H1 (cell line): ENCODE measurements at regions not wholly inside any gene's neighbourhood (a gene's known extent, or its start where the extent isn't known, plus 50 kb on each side); places are given as distances from the start of the nearest gene placed in this dataset.

Experiments
- CTCF ChIA-PET: fragments of 300-600 bp; sonication (Branson Sonifier 250); formaldehyde crosslinking; loops from one replicate; lab custom pipeline; 2021; ENCODE audit not compliant: partially characterized antibody; lab: Charles Lee
- POLR2A ChIA-PET: fragments of 300-600 bp; sonication (Branson Sonifier 250); formaldehyde crosslinking; loops from one replicate; lab custom pipeline; 2021; ENCODE audit warnings: inconsistent platforms; ENCODE audit not compliant: partially characterized antibody; lab: Charles Lee
- DNase-seq, 2 experiments: peaks; one replicate each; pipeline versions ENCODE4 v3.0.0 to v3.0.0-alpha.2; 2010 to 2022; ENCODE audit warnings: low spot score in 2 of 2, low read depth in 1 of 2, mixed read lengths in 1 of 2
- FAIRE-seq: peaks from 2 replicates; lab custom pipeline; 2011; peaks lifted over from hg19 to GRCh38; lab: Jason Lieb, UNC
- H2AFZ ChIP-seq: 2 replicates; pipeline ENCODE4 v1.8.1; 2012; ENCODE audit warnings: low read length, inconsistent platforms
- H2AK5ac ChIP-seq: 2 replicates; pipeline ENCODE4 v1.6.1; 2013; ENCODE audit warnings: low read depth, low read length
- H2BK120ac ChIP-seq: replicated peaks from 2 replicates; pipeline ENCODE3; 2013; ENCODE audit warnings: low read depth, low read length, inconsistent platforms
- H2BK12ac ChIP-seq: 2 replicates; pipeline ENCODE4 v1.6.1; 2013; ENCODE audit warnings: low read depth, low read length
- H2BK15ac ChIP-seq: 2 replicates; pipeline ENCODE4 v1.6.1; 2013; ENCODE audit warnings: low read length
- H2BK20ac ChIP-seq: 2 replicates; pipeline ENCODE4 v1.6.1; 2013; ENCODE audit warnings: low read length
- H2BK5ac ChIP-seq: 2 replicates; pipeline ENCODE4 v1.6.1; 2013; ENCODE audit warnings: low read depth, low read length
- H3K14ac ChIP-seq: 2 replicates; pipeline ENCODE4 v1.6.1; 2013; ENCODE audit warnings: inconsistent platforms; ENCODE audit not compliant: insufficient read length
- H3K18ac ChIP-seq: 2 replicates; pipeline ENCODE4 v1.6.1; 2013; ENCODE audit warnings: low read length; ENCODE audit errors: extremely low read depth
- H3K23ac ChIP-seq: 2 replicates; pipeline ENCODE4 v1.6.1; 2013; ENCODE audit warnings: inconsistent platforms; ENCODE audit not compliant: insufficient read length
- H3K23me2 ChIP-seq: 2 replicates; pipeline ENCODE4 v1.6.1; 2013; ENCODE audit warnings: low read depth, low read length
- H3K27ac ChIP-seq: 2 replicates; pipeline ENCODE4 v1.6.1; 2011; ENCODE audit warnings: low read depth, low read length, inconsistent platforms
- H3K27me3 ChIP-seq, 4 experiments: replicated peaks in 1 of 4; 1 replicate in 1 of 4; 2 replicates in 3 of 4; pipeline versions ENCODE4 v1.6.1 to v1.8.1; 2011 to 2013; ENCODE audit warnings: low read length in 3 of 4, mild to moderate bottlenecking in 3 of 4, inconsistent platforms in 2 of 4, mixed read lengths in 2 of 4, moderate library complexity in 1 of 4; ENCODE audit not compliant: control insufficient read depth in 3 of 4, insufficient read depth in 3 of 4; ENCODE audit errors: extremely low read depth in 1 of 4
- H3K36me3 ChIP-seq, 4 experiments: 2 replicates each; pipeline versions ENCODE4 v1.6.1 to v1.8.1; 2011 to 2013; ENCODE audit warnings: mild to moderate bottlenecking in 4 of 4, low read length in 3 of 4, moderate library complexity in 2 of 4, control low read depth in 1 of 4, inconsistent platforms in 1 of 4; ENCODE audit not compliant: insufficient read depth in 4 of 4, control insufficient read depth in 2 of 4
- H3K4ac ChIP-seq: replicated peaks from 2 replicates; pipeline ENCODE3; 2013; ENCODE audit warnings: low read length, low read depth, mixed read lengths, inconsistent platforms; ENCODE audit not compliant: insufficient read length
- H3K4me1 ChIP-seq, 4 experiments: replicated peaks in 1 of 4; 1 replicate in 1 of 4; 2 replicates in 3 of 4; pipeline versions ENCODE4 v1.6.1 to v1.8.1; 2011 to 2013; ENCODE audit warnings: low read length in 3 of 4, inconsistent platforms in 2 of 4, mixed read lengths in 1 of 4; ENCODE audit not compliant: insufficient read depth in 4 of 4, control insufficient read depth in 3 of 4
- H3K4me2 ChIP-seq, 2 experiments: 2 replicates each; pipeline versions ENCODE4 v1.6.1 to v1.8.1; 2011 to 2013; ENCODE audit warnings: low read depth in 2 of 2, low read length in 2 of 2, control low read depth in 1 of 2, inconsistent platforms in 1 of 2, mild to moderate bottlenecking in 1 of 2; ENCODE audit not compliant: insufficient read depth in 1 of 2
- H3K4me3 ChIP-seq, 4 experiments: fragments of 200-600, 300-600 bp in 1 of 4; sonication (generic), shearing (Covaris generic), sonication (Bioruptor Twin) in 1 of 4; 2 replicates each; pipeline versions ENCODE4 v1.5.1 to v1.8.1; 2011 to 2016; ENCODE audit warnings: low read length in 4 of 4, low read depth in 3 of 4, control low read depth in 2 of 4, inconsistent platforms in 2 of 4, mild to moderate bottlenecking in 2 of 4, mixed read lengths in 1 of 4, moderate library complexity in 1 of 4; ENCODE audit not compliant: insufficient read depth in 2 of 4; ENCODE audit errors: extremely low read depth in 1 of 4
- H3K56ac ChIP-seq: replicated peaks from 2 replicates; pipeline ENCODE3; 2013; ENCODE audit warnings: low read depth, mild to moderate bottlenecking, mixed read lengths, low read length, inconsistent platforms; ENCODE audit not compliant: insufficient read length
- H3K79me1 ChIP-seq: 2 replicates; pipeline ENCODE4 v1.6.1; 2013; ENCODE audit warnings: low read depth, low read length, control low read depth
- H3K79me2 ChIP-seq, 2 experiments: 2 replicates each; pipeline versions ENCODE4 v1.6.1 to v1.8.1; 2012 to 2013; ENCODE audit warnings: low read length in 2 of 2, mild to moderate bottlenecking in 2 of 2, inconsistent platforms in 1 of 2; ENCODE audit not compliant: insufficient read depth in 2 of 2, control insufficient read depth in 1 of 2
- H3K9ac ChIP-seq, 4 experiments: replicated peaks in 1 of 4; 1 replicate in 1 of 4; 2 replicates in 3 of 4; pipeline versions ENCODE4 v1.6.1 to v1.8.1; 2011 to 2013; ENCODE audit warnings: low read depth in 3 of 4, low read length in 3 of 4, control low read depth in 2 of 4, mild to moderate bottlenecking in 2 of 4, moderate library complexity in 2 of 4, inconsistent platforms in 1 of 4; ENCODE audit errors: extremely low read depth in 1 of 4
- H3K9me3 ChIP-seq, 2 experiments: 2 replicates each; pipeline versions ENCODE4 v1.6.1 to v1.8.1; 2012 to 2013; ENCODE audit warnings: mild to moderate bottlenecking in 2 of 2, moderate library complexity in 2 of 2, control low read depth in 1 of 2, inconsistent platforms in 1 of 2, low read depth in 1 of 2, low read length in 1 of 2, mixed read lengths in 1 of 2; ENCODE audit not compliant: insufficient read depth in 2 of 2
- H4K20me1 ChIP-seq, 2 experiments: replicated peaks in 1 of 2; 2 replicates each; pipeline versions ENCODE3 to v1.8.1; 2011 to 2013; ENCODE audit warnings: inconsistent platforms in 2 of 2, low read length in 2 of 2, mild to moderate bottlenecking in 1 of 2; ENCODE audit not compliant: insufficient read depth in 2 of 2, control insufficient read depth in 1 of 2
- H4K5ac ChIP-seq: 2 replicates; pipeline ENCODE4 v1.6.1; 2013; ENCODE audit warnings: low read length, low read depth, mixed read lengths, inconsistent platforms; ENCODE audit not compliant: insufficient read length
- H4K8ac ChIP-seq: 2 replicates; pipeline ENCODE4 v1.8.0; 2013; ENCODE audit warnings: mild to moderate bottlenecking, moderate library complexity, low read length, inconsistent platforms; ENCODE audit not compliant: insufficient read depth; ENCODE audit errors: extremely low read depth
- H4K91ac ChIP-seq: replicated peaks from 2 replicates; pipeline ENCODE3; 2013; ENCODE audit warnings: low read length, mixed read lengths, inconsistent platforms; ENCODE audit not compliant: insufficient read length
- ATF3 ChIP-seq: IDR thresholded peaks from 2 replicates; pipeline ENCODE4 v1.6.1; 2011; ENCODE audit warnings: low read depth, mild to moderate bottlenecking, low read length; ENCODE audit not compliant: insufficient read depth
- CBX5 ChIP-seq: fragments of 300-800, 300-1000 bp; sonication (generic); IDR thresholded peaks from 2 replicates; pipeline ENCODE4 v1.7.1; 2016; ENCODE audit warnings: antibody characterized with exemption, low read length, low read depth
- POLR2AphosphoS5 ChIP-seq: IDR thresholded peaks from 2 replicates; pipeline ENCODE4 v1.6.1; 2011; ENCODE audit warnings: low read depth, low read length
- RAD21 ChIP-seq, 2 experiments: IDR thresholded peaks in 1 of 2; conservative IDR thresholded peaks in 1 of 2; 2 replicates each; pipeline ENCODE4 v1.6.1; 2011; ENCODE audit warnings: low read depth in 2 of 2, low read length in 2 of 2, improper control_type of control experiment in 1 of 2, inconsistent platforms in 1 of 2, mild to moderate bottlenecking in 1 of 2, moderate library complexity in 1 of 2
- RFX5 ChIP-seq: IDR thresholded peaks from 2 replicates; pipeline ENCODE4 v1.6.1; 2011; ENCODE audit warnings: low read depth, low read length, improper control_type of control experiment, borderline replicate concordance
- RNF2 ChIP-seq: fragments of 200-900, 300-1000 bp; sonication (generic); IDR thresholded peaks from 2 replicates; pipeline ENCODE4 v1.7.1; 2016; ENCODE audit warnings: borderline replicate concordance, low read depth, mild to moderate bottlenecking, antibody characterized with exemption, low read length; ENCODE audit not compliant: poor library complexity, severe bottlenecking; ENCODE audit errors: missing control alignments
- RXRA ChIP-seq: IDR thresholded peaks from 2 replicates; pipeline ENCODE4 v1.6.1; 2011; ENCODE audit warnings: low read depth, mild to moderate bottlenecking, low read length, moderate library complexity; ENCODE audit not compliant: insufficient read depth
- SP2 ChIP-seq: IDR thresholded peaks from 2 replicates; pipeline ENCODE4 v1.6.1; 2012; ENCODE audit warnings: mild to moderate bottlenecking, low read length, inconsistent platforms
- WGBS, 2 experiments: shearing (Covaris generic) in 1 of 2; methylation state at CpG; one replicate each; pipeline versions ENCODE4 v1.1.6 to v1.1.7; 2013 to 2015; ENCODE audit warnings: low lambda C conversion rate in 2 of 2, mixed read lengths in 2 of 2, inconsistent platforms in 1 of 2, low coverage in 1 of 2, missing lambda C conversion rate in 1 of 2; ENCODE audit not compliant: insufficient replicate concordance in 2 of 2, insufficient coverage in 1 of 2, insufficient read length in 1 of 2; ENCODE audit errors: extremely low coverage in 1 of 2, missing lambda C conversion rate in 1 of 2; 5-methylcytosine and 5-hydroxymethylcytosine counted together

DNA sequence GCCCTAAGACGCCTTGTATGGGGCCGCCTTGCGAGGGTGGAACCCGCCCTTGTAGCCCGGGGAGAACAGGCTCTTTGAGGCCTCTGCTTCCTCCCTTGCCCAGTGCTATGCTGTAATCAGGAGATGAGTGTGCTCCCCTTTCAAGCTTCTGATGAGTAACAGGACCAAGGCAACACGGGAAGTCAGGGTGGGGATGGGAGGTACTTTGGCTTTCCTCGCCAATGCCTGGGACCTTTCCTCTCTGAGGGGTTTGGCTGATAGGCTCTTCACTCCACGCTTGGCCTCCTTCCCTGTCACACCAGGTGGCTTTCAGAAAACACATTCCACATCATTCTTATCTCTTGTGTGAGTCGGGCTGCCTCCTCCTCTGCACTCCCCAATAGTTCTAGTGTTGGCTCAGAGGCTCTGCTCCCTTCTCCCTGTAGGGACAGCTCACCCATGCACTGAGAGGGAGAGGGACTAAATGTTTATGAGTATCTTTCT is 223.7 kb upstream of the TRIB2 start:
- Histone ChIP-seq H3K23ac (no peak overlapping the region), H2AFZ (peak overlapping the region; percentile 51; the same call in 1 of the 2 replicates), H2BK120ac (no peak overlapping the region), H3K9me3 (no peaks in the 10 kb centered on the region), H3K79me1 (no peaks in the 10 kb centered on the region), H2BK20ac (no peak overlapping the region), H3K18ac (no peak overlapping the region), H2BK12ac (no peak overlapping the region), H4K5ac (no peak overlapping the region), H3K14ac (no peak overlapping the region), H3K23me2 (no peaks in the 10 kb centered on the region), H3K79me2 (no peaks in the 10 kb centered on the region), H3K9ac (no peak overlapping the region), H2BK5ac (no peak overlapping the region), H2AK5ac (no peak overlapping the region), H2BK15ac (no peak overlapping the region), H3K4me1 (no peaks in the 10 kb centered on the region), H3K27ac (no peak overlapping the region), H4K91ac (no peak overlapping the region), H3K4me2 (no peak overlapping the region), H4K8ac (no peak overlapping the region), H4K20me1 (no peaks in the 10 kb centered on the region), H3K56ac (no peak overlapping the region), H3K4ac (no peak overlapping the region), H3K4me3 (no peak overlapping the region), H3K27me3 (no peaks in the 10 kb centered on the region), H3K36me3 (no peaks in the 10 kb centered on the region)
- TF ChIP-seq RAD21 (IDR thresholded peaks at IDR 0.05 in 1 of 2, conservative IDR thresholded peaks at IDR 0.05 in 1 of 2; ENCODE audit: low read depth in 2 of 2, low read length in 2 of 2) (no peak), CBX5 (no peak), RFX5 (no peak), POLR2AphosphoS5 (no peak), RNF2 (no peak), ATF3 (no peak), SP2 (no peak), RXRA (no peak)
- no peak for FAIRE-seq
- ChIA-PET POLR2A (no interaction called here), CTCF (no interaction called here)
- WGBS, 2 experiments = 93% methylated on average over 9 of the region's 9 CpGs; no CpG with 5 or more reads in 1 of the 2 experiments
- DNase-seq = no peak
